ENCODE measurements at regions not wholly inside any gene's neighbourhood (a gene's known extent, or its start where the extent isn't known, plus 50 kb on each side); places are given as distances from the start of the nearest gene placed in this dataset.

GRCh38 chr6:169937389-169938261 lies 186.2 kb downstream of the ERMARD start:
- DNase-seq = no peak

DNA sequence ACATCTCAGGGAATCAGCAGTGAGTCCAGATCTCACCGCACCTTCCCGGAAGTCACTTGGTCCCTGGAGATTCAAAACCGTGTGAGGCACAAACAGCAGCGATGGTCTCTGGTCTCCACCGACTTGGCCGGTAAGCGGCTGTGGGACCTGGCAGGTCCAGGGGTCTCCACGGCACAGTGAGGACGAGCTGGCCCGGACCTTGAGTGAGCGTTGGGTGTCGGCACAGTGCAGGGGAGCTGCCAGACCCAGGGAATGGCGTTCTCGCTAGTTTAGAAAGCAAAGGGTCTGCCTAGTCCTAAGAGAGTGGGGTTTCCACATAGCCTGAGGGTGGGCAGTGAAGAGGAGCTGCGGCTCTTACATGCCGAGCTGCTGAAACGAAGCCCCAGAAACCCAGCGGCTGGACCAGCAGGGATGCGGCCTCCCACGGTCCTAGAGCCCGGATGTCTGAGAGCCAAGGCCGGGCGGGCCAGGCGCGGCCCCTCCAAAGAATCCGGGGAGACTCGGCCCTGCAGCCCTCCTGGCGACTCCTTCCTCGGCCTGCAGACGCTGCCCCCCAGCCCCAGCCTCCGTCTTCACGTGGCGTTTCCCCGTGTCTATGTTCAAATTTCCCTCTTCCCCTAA lies 185.0 kb downstream of the ERMARD start:
- DNase-seq = no peak

DNA sequence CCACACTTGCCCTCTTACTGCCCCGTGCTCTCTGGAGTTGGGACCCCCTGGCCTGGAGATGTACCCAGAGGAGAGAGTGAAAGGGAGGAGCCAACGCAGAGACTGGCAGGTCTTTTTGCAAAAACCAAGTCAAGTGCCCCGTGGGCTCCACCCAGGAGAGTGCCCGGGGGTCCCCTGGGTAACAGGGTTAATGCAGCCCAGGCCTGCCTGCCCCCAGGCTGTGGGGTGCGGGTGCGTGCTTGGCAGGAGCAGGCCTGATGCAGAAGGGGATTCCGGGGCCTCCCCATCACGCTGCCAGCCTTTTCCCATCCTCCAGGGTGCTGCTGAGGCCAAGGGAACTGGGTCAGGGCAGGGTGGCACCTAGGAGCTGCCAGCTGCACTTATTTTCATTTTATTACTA lies 184.4 kb downstream of the ERMARD start:
- DNase-seq = no peak

DNA sequence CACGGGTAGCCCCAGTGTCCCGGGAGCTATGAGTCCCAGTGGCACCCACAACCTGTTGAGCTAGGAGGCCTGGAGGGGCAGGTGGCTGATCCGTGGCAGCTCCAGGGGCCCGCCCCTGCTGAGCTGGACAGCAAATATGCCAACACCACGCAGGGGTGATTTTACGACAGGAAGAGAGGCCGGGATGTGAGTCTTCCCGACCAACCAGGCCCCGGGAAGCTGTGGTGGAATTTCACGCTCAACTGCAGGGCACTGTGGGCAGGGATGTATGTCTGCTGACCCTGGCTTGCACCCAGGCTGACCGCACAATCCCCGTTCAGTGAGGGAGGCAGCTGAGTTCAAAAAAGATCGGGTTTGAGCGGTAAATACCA lies 183.9 kb downstream of the ERMARD start:
- DNase-seq = no peak

GRCh38 chr6:169934699-169935347 lies 183.4 kb downstream of the ERMARD start:
- DNase-seq = no peak

DNA sequence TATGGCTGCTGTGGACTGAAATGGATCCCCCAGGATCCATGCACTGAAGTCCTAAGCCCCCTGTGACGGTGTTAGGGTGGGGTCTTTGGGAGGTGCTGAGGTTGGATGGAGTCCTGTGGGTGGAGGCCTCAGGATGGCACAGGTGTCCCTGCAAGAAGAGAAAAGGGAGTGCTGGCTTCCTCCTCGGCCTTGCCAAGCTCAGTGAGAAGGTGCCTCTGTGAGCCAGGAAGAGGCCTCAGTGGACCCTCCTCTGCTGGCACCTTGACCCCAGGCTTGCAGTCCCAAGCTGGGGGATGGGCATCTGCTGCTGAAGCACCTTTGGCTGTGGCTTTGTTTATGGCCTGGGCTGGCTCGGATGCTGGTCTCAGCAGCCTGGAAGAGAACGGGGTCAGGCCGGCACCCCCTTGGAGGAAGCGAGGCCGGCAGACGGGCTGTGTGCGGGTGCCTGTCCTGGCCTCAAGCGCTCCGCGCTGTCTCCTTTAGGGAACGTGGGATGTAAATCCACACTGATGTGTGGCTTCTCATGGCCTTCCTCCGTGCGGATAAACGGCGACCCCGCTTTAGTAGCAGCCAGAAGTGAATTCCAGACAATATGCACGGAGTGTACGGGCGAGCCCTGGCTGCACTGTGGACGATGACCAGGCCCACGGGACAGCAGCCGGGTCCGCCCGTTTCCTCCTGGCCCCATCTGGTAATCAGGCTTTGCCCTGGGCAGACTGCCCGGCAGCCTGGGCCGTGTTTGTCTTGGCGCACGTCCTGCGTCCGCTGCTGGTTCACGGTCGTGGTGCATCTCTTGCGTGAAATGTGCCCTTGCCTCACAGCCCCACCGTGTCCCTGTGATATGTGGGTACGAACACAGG lies 182.6 kb downstream of the ERMARD start:
- no peak for DNase-seq

DNA sequence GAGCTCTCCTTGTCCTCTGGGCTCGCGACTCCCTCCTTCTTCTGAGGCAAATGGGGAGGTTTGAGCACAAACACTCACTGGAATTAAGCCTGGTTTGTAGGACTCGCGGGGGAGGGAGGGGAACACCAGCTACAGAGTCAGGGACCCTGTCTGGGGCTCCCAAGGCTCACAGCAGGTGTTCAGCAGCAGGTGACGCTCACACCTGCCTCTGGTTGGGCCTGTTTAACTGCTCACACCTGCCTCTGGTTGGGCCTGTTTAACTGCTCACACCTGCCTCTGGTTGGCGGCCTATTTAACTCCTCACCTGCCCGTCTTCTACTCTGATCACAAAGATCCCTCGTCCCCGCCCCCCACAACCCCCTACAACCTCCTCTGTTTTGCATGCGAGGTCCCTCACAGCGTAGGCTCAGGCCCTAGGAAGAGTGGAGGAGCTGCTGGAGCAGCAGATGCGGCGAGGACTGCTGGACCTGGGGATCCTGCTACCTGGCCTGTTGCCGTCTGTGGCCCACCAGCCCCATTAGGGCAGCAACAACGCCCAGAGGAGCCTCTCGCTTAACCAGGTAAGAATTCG lies 181.9 kb downstream of the ERMARD start:
- peak; percentile 16 for DNase-seq

GRCh38 chr6:169932491-169932890 lies 181.1 kb downstream of the ERMARD start:
- DNase-seq = no peak

DNA sequence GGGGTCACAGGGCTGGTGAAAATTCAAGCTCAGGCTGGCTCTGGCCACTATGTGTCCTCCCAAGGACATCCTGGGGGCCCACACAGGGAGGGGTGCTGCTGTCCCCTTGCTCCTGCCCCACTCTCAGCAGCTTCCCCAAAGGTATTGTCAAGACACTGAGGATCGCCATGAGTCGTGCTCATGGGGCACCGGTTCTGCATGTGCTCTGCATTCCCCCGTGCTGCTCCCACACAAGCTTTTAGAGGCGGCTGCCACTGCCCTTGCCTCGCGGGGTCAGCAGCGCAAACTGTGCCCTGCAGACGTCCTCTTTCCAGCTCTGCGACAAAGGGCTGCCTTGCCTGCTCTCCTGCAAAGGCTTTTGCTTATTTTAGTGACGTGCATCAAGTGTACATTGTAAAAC lies 179.8 kb downstream of the ERMARD start:
- no peak for DNase-seq

- peak; percentile 9 for DNase-seq
Measured at GRCh38 chr6:169930799-169931198, 179.4 kb downstream of the ERMARD start.

DNA sequence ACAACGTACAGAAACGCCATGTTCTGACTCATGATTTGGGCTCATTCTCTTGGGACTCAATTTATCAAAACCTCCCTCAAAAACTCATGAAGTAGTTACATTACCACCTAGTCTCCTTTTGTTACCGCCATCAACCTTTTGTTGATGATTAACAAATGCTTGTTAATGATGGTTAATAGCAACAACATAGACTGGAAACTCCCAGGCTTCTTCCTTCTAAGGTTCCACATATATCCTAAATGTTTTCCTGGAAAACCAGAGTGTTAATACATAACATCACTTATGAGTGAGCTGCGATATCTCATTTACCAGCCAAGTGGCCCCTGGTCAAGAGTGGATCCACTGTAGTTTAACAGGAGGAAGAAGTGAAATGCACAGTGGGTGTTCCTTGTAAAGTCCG lies 176.3 kb downstream of the ERMARD start:
- no peak for DNase-seq

DNA sequence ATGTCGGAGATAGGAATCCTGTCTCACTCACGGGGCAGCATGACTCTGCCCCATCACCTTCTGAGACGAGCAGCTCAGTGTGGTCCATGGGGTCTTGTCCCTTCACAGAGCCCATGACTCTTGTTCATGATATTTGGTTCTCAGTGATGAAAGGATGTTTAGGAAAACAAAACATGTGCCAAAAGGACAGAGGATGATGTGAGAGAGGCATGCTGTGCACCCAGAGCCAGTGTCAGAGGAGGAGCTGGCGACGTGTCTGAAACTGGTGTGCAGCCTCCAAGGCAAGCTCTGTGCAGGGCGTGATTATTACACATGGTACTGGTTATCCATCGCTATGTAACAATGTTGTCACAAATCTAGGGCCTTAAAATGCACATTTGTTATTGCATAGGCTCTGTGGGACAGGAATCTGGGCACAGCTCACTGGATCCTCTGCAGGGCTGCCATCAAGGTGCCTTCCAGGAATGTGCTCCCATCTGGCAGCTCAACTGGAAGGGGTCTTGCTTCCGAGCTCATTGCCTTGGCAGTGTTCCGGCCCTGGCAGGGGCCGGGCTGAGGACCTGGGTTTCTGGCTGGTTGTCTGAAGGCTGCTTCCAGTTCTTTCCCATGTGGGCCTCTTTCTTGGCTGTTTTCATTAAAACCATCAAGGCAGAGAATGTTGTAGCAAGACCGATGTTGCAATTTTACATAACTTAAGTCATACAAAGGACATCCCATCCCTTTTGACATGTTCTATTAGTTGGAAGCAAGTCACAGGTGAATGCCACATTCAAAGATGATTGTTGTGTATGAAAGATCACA lies 175.4 kb downstream of the ERMARD start:
- no peak for DNase-seq

DNA sequence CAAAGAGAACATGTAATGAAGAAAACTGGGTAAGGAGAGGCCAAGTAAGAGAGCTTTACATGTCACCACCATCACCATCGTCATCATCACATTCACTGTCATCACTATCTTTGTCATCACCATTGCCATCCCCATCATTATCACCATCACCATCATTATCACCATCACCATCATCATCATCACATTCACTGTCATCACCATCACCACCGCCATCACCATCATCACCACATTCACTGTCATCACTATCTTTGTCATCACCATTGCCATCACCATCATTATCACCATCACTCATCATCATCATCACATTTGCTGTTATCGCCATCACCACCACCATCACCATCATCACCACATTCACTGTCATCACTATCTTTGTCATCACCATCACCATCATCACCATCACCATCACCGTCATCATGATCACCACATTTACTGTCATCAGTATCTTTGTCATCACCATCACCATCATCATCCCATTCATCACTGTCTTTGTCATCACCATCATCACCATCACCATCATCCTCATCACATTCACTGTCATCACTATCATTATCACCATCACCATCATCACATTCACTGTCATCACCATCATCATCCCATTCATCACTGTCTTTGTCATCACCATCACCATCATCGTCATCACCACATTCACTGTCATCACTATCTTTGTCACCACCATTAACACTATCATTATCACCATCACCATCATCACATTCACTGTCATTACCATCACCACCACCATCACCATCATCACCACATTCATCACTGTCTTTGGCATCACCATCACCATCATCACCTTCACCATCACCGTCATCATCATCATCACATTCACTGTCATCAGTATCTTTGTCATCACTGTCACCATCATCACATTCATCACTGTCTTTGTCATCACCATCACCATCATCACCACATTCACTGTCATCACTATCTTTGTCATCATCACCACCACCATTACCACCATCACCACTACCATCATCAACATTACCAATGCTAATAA lies 172.3 kb downstream of the ERMARD start:
- no peak for DNase-seq

GRCh38 chr6:169921853-169922824 lies 170.7 kb downstream of the ERMARD start:
- DNase-seq = peak; percentile 15

DNA sequence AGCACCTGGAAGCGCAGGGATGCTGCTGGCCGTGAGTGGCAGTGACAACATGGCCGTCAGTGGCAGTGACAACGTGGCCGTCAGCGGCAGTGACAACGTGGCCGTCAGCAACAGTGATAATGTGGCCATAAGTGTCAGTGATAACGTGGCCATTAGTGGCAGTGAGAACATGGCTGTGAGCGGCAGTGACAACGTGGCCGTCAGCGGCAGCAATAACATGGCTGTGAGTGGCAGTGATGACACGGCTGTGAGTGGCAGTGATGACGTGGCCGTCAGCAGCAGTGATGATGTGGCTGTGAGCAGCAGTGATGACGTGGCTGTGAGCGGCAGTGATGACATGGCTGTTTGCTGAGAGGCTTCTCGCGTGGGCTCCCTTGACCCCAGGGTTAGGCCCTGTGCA lies 169.8 kb downstream of the ERMARD start:
- no peak for DNase-seq

DNA sequence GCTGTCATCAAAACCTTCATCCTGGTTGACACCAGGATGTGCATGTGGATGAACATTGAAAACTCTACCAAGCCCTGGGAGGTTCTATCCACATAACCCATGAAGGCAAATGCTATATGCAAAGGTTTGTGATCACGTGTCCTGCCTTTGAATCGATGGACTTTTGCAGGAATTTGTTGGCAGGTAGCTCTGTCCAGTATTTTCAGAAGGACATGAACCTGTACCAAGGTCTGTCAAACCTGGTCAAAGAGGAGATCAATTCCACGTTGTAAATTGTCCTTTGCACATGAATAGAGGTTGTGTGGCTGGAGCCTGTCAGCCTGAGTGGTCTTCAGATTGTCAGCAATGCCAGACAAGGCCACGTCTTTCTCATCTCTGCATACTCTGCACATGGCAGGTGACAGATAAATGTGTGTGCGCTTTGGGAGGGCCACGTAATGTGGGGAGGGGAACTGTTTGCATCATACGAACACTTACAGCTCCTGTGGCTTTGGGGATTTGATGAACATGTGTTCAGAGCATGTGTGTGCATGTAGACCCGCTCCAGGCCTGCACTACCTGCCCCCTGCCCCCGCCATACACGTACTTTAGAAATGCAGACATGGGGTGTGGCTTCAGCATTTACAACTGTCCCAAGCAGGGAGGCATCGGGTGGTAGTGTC lies 169.1 kb downstream of the ERMARD start:
- DNase-seq = no peak

GRCh38 chr6:169918954-169919549 lies 167.6 kb downstream of the ERMARD start:
- no peak for DNase-seq

DNA sequence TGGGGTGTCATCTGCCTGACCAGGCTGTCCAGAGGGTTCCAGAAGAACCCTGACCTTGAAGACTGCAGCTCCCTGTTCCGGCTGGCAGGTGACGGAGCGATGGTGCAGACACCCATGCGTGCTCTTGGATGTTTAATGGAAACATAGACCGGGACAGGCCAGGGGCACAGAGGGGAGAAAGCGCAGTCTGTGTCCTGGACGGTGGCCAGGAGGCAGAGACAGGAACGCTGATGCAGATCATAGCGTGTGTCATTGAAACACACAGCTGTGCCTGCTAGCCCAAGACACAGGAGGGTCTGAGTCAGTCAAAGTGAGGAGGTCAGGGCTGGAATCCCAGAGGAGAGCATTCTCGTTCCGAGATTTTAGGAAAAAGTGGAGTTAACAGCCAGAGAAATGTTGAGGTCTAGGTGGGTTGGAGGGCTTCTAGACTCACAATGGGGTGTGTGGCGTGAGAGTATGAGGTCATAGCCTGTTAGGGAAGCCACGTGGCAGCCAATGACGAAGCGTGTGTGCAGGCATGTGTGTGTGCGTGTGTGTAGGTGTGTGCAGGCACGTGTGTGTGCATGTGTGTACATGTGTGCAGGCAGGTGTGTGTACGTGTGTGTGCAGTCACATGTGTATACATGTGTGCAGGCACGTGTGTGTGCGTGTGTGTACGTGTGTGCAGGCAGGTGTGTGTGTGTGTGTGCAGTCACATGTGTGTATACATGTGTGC lies 167.0 kb downstream of the ERMARD start:
- peak; percentile 32 for DNase-seq
